GM23248 (cell line): ENCODE measurements at regions not wholly inside any gene's neighbourhood (a gene's known extent, or its start where the extent isn't known, plus 50 kb on each side); places are given as distances from the start of the nearest gene placed in this dataset.
"Not testable (repeated sequence)": the region's sequence is repeated elsewhere in the genome, so short reads cannot be mapped to it uniquely, and the experiment has no call there.

Experiments
- EZH2 ChIP-seq: fragments of 200-600 bp; sonication (generic); IDR thresholded peaks from 2 replicates; pipeline ENCODE4 v1.6.1; 2018; ENCODE audit warnings: antibody characterized with exemption, mild to moderate bottlenecking; ENCODE audit not compliant: insufficient read depth, poor library complexity, severe bottlenecking
- EZH2phosphoT487 ChIP-seq: fragments of 200-600 bp; sonication (generic); IDR thresholded peaks from 2 replicates; pipeline ENCODE4 v1.6.1; 2018; ENCODE audit warnings: antibody characterized with exemption, moderate library complexity, mild to moderate bottlenecking, low read depth; ENCODE audit not compliant: insufficient read depth

- TF ChIP-seq EZH2, EZH2phosphoT487: not testable (repeated sequence)
These were observed 454.5 kb downstream of the TUBA3C start for GRCh38 chr13:18727138-18727537.
